ENCODE measurements at regions not wholly inside any gene's neighbourhood (a gene's known extent, or its start where the extent isn't known, plus 50 kb on each side); places are given as distances from the start of the nearest gene placed in this dataset.

GRCh38 chr3:127406309-127407025 is 118.6 kb upstream of the PRR20G start:
- TF ChIP-seq E2F1 (CRISPR knock-in tag; IDR thresholded peaks at IDR 0.05): no peak
- no peak for TF ChIP-seq CTCF (IDR thresholded peaks at IDR 0.05)
- no peak for TF ChIP-seq ESRRA (CRISPR knock-in tag; IDR thresholded peaks at IDR 0.05; ENCODE audit: borderline replicate concordance)
- TF ChIP-seq ZNF121 (CRISPR knock-in tag; IDR thresholded peaks at IDR 0.05): no peak
- no peak for TF ChIP-seq NFE2L1 (CRISPR knock-in tag; IDR thresholded peaks at IDR 0.05)
- no peak for TF ChIP-seq SP1 (CRISPR knock-in tag; conservative IDR thresholded peaks at IDR 0.05)

All from WTC11 (cell line).